ENCODE measurements at regions not wholly inside any gene's neighbourhood (a gene's known extent, or its start where the extent isn't known, plus 50 kb on each side); places are given as distances from the start of the nearest gene placed in this dataset.

GRCh38 chr6:139655783-139656705 is 281.6 kb upstream of the CITED2 start:
- no peak for DNase-seq (ENCODE audit: low read depth in 2 of 2)

GRCh38 chr6:139654888-139655782 is 280.7 kb upstream of the CITED2 start:
- no peak for DNase-seq (ENCODE audit: low read depth in 2 of 2)

- no peak for DNase-seq (ENCODE audit: low read depth in 2 of 2)
These were observed 279.9 kb upstream of the CITED2 start for GRCh38 chr6:139654309-139654708.

- no peak for DNase-seq (ENCODE audit: low read depth in 2 of 2)
These were observed 278.7 kb upstream of the CITED2 start for GRCh38 chr6:139653111-139653510.

GRCh38 chr6:139650941-139651340 is 276.5 kb upstream of the CITED2 start:
- no peak for DNase-seq (ENCODE audit: low read depth in 2 of 2)

- no peak for DNase-seq (ENCODE audit: low read depth in 2 of 2)
These were observed 275.3 kb upstream of the CITED2 start for GRCh38 chr6:139649732-139650131.

GRCh38 chr6:139649128-139649527 is 274.7 kb upstream of the CITED2 start:
- no peak for DNase-seq (ENCODE audit: low read depth in 2 of 2)

GRCh38 chr6:139648430-139649000 is 274.1 kb upstream of the CITED2 start:
- no peak for DNase-seq (ENCODE audit: low read depth in 2 of 2)

GRCh38 chr6:139647841-139648240 is 273.4 kb upstream of the CITED2 start:
- DNase-seq (ENCODE audit: low read depth in 2 of 2) = no peak

- no peak for DNase-seq (ENCODE audit: low read depth in 2 of 2)
These were observed 272.6 kb upstream of the CITED2 start for GRCh38 chr6:139647016-139647415.

GRCh38 chr6:139644821-139645220 is 270.4 kb upstream of the CITED2 start:
- DNase-seq (ENCODE audit: low read depth in 2 of 2) = no peak

GRCh38 chr6:139643986-139644385 is 269.5 kb upstream of the CITED2 start:
- DNase-seq (ENCODE audit: low read depth in 2 of 2) = no peak

- DNase-seq (ENCODE audit: low read depth in 2 of 2) = peak in 1 of 2 donors; percentile 9
These were observed 267.9 kb upstream of the CITED2 start for GRCh38 chr6:139642346-139642745.

GRCh38 chr6:139641376-139641775 is 266.9 kb upstream of the CITED2 start:
- no peak for DNase-seq (ENCODE audit: low read depth in 2 of 2)

- no peak for DNase-seq (ENCODE audit: low read depth in 2 of 2)
These were observed 266.5 kb upstream of the CITED2 start for GRCh38 chr6:139640921-139641320.

- DNase-seq (ENCODE audit: low read depth in 2 of 2) = no peak
These were observed 266.0 kb upstream of the CITED2 start for GRCh38 chr6:139640448-139640847.

GRCh38 chr6:139639507-139639906 is 265.1 kb upstream of the CITED2 start:
- DNase-seq (ENCODE audit: low read depth in 2 of 2) = no peak

GRCh38 chr6:139638179-139638941 is 263.9 kb upstream of the CITED2 start:
- DNase-seq (ENCODE audit: low read depth in 2 of 2) = no peak

- no peak for DNase-seq (ENCODE audit: low read depth in 2 of 2)
These were observed 263.3 kb upstream of the CITED2 start for GRCh38 chr6:139637766-139638165.

GRCh38 chr6:139636391-139636790 is 261.9 kb upstream of the CITED2 start:
- DNase-seq (ENCODE audit: low read depth in 2 of 2) = no peak

- DNase-seq (ENCODE audit: low read depth in 2 of 2) = no peak
These were observed 261.1 kb upstream of the CITED2 start for GRCh38 chr6:139635401-139636130.

All from dermis microvascular lymphatic vessel endothelial cell (primary cell).